GM18502 (cell line): ENCODE measurements at regions not wholly inside any gene's neighbourhood (a gene's known extent, or its start where the extent isn't known, plus 50 kb on each side); places are given as distances from the start of the nearest gene placed in this dataset.
"Not testable (repeated sequence)": the region's sequence is repeated elsewhere in the genome, so short reads cannot be mapped to it uniquely, and the experiment has no call there.

Experiments
- ATAC-seq: cut with Tn5 transposase; IDR thresholded peaks from one replicate; pipeline ENCODE4 v1.9.1; 2021; ENCODE audit warnings: mild to moderate bottlenecking; ENCODE audit not compliant: unreplicated experiment, poor library complexity

- no peak for ATAC-seq
These were observed 401.4 kb downstream of the PSAT1 start for GRCh38 chr9:78698371-78698770.

GRCh38 chr9:78699217-78699616 lies 402.3 kb downstream of the PSAT1 start:
- ATAC-seq: not testable (repeated sequence)

GRCh38 chr9:78704153-78704552 lies 407.2 kb downstream of the PSAT1 start:
- ATAC-seq: not testable (repeated sequence)

- ATAC-seq: peak; percentile 55
These were observed 410.2 kb downstream of the PSAT1 start for GRCh38 chr9:78707080-78707479.

- peak; percentile 97 for ATAC-seq
These were observed 410.6 kb downstream of the PSAT1 start for GRCh38 chr9:78707481-78707991.

- no peak for ATAC-seq
These were observed 416.1 kb downstream of the PSAT1 start for GRCh38 chr9:78712903-78713613.

- no peak for ATAC-seq
These were observed 416.9 kb downstream of the PSAT1 start for GRCh38 chr9:78713614-78714405.

- ATAC-seq: no peak
These were observed 417.7 kb downstream of the PSAT1 start for GRCh38 chr9:78714576-78714975.

- not testable (repeated sequence) for ATAC-seq
These were observed 422.1 kb downstream of the PSAT1 start for GRCh38 chr9:78719029-78719428.

GRCh38 chr9:78724896-78725295 lies 428.0 kb downstream of the PSAT1 start:
- ATAC-seq: no peak

GRCh38 chr9:78725503-78725902 lies 428.6 kb downstream of the PSAT1 start:
- ATAC-seq: no peak

- no peak for ATAC-seq
These were observed 448.4 kb downstream of the PSAT1 start for GRCh38 chr9:78745331-78745730.

GRCh38 chr9:78746010-78746409 lies 449.1 kb downstream of the PSAT1 start:
- ATAC-seq: no peak

- ATAC-seq: no peak
These were observed 456.1 kb downstream of the PSAT1 start for GRCh38 chr9:78753039-78753438.

GRCh38 chr9:78756813-78757510 lies 460.0 kb downstream of the PSAT1 start:
- ATAC-seq: peak; percentile 82

GRCh38 chr9:78763424-78763823 lies 466.5 kb downstream of the PSAT1 start:
- no peak for ATAC-seq

GRCh38 chr9:78765861-78766260 lies 468.9 kb downstream of the PSAT1 start:
- ATAC-seq: no peak

GRCh38 chr9:78767490-78767889 lies 470.6 kb downstream of the PSAT1 start:
- ATAC-seq: no peak

- no peak for ATAC-seq
These were observed 472.8 kb downstream of the PSAT1 start for GRCh38 chr9:78769690-78770089.

- no peak for ATAC-seq
These were observed 478.3 kb downstream of the PSAT1 start for GRCh38 chr9:78775211-78775610.
